Nephron progenitor cell (in vitro differentiated cells): ENCODE measurements at regions not wholly inside any gene's neighbourhood (a gene's known extent, or its start where the extent isn't known, plus 50 kb on each side); places are given as distances from the start of the nearest gene placed in this dataset.
A peak's percentile ranks its signal among the peaks of the same experiment; 100 is the strongest.

Source experiments
- DNase-seq: peaks from one replicate; pipeline ENCODE4 v3.0.0; 2021
- H3K27ac Mint-ChIP-seq: 2 replicates; pipeline ENCODE4 v1.8.0; 2021; ENCODE audit warnings: mild to moderate bottlenecking, moderate library complexity, mixed read lengths
- H3K27me3 Mint-ChIP-seq: 2 replicates; pipeline ENCODE4 v1.8.0; 2021; ENCODE audit warnings: mild to moderate bottlenecking, low read depth, mixed read lengths; ENCODE audit not compliant: poor library complexity
- H3K36me3 Mint-ChIP-seq: 2 replicates; pipeline ENCODE4 v1.8.0; 2021; ENCODE audit warnings: low read depth, mixed read lengths
- H3K4me1 Mint-ChIP-seq: 2 replicates; pipeline ENCODE4 v1.8.0; 2021; ENCODE audit warnings: mixed read lengths
- H3K4me3 Mint-ChIP-seq: 2 replicates; pipeline ENCODE4 v1.8.0; 2021; ENCODE audit warnings: mild to moderate bottlenecking, moderate library complexity, mixed read lengths
- H3K9me3 Mint-ChIP-seq: 2 replicates; pipeline ENCODE4 v1.8.0; 2021; ENCODE audit warnings: mild to moderate bottlenecking, moderate library complexity, mixed read lengths
- CTCF ChIP-seq: fragments of 200-600 bp; sonication (generic); IDR thresholded peaks from 2 replicates; pipeline ENCODE4 v1.5.0; 2021; ENCODE audit warnings: antibody characterized with exemption

GRCh38 chr3:150357923-150358607 lies 50.0 kb upstream of the TSC22D2 start:
- TF ChIP-seq CTCF: no peak
- no peak for DNase-seq
- H3K27ac Mint-ChIP-seq: no peak overlapping the region
- H3K4me1 Mint-ChIP-seq: peaks cover 10% of the 10 kb centered on the region
- no peaks in the 10 kb centered on the region for H3K9me3 Mint-ChIP-seq
- no peaks in the 10 kb centered on the region for H3K36me3 Mint-ChIP-seq
- no peak overlapping the region for H3K4me3 Mint-ChIP-seq
- H3K27me3 Mint-ChIP-seq: no peaks in the 10 kb centered on the region

GRCh38 chr3:150357140-150357539 lies 51.0 kb upstream of the TSC22D2 start:
- Mint-ChIP-seq H3K4me1 (peaks cover 10% of the 10 kb centered on the region), H3K4me3 (no peak overlapping the region), H3K27me3 (no peaks in the 10 kb centered on the region), H3K27ac (peak overlapping the region; percentile 81), H3K9me3 (no peaks in the 10 kb centered on the region), H3K36me3 (no peaks in the 10 kb centered on the region)
- no peak for TF ChIP-seq CTCF
- no peak for DNase-seq

GRCh38 chr3:150355574-150355973 lies 52.5 kb upstream of the TSC22D2 start:
- no peaks in the 10 kb centered on the region for H3K9me3 Mint-ChIP-seq
- H3K27ac Mint-ChIP-seq: peak overlapping the region; percentile 40

GRCh38 chr3:150352931-150353330 lies 55.2 kb upstream of the TSC22D2 start:
- Mint-ChIP-seq H3K27ac (no peak overlapping the region), H3K27me3 (no peaks in the 10 kb centered on the region), H3K4me3 (no peak overlapping the region), H3K36me3 (no peaks in the 10 kb centered on the region), H3K9me3 (no peaks in the 10 kb centered on the region), H3K4me1 (peaks cover 34% of the 10 kb centered on the region)
- TF ChIP-seq CTCF: no peak
- DNase-seq: no peak

More at GRCh38 chr3:150355574-150355973, 52.5 kb upstream of the TSC22D2 start:
- H3K4me1 Mint-ChIP-seq: peaks cover 12% of the 10 kb centered on the region
- DNase-seq: no peak
- no peak for TF ChIP-seq CTCF
- H3K36me3 Mint-ChIP-seq: no peaks in the 10 kb centered on the region
- no peaks in the 10 kb centered on the region for H3K27me3 Mint-ChIP-seq
- no peak overlapping the region for H3K4me3 Mint-ChIP-seq

- peaks cover 48% of the 10 kb centered on the region for H3K4me1 Mint-ChIP-seq
- H3K27ac Mint-ChIP-seq: no peak overlapping the region
- DNase-seq: no peak
- no peak for TF ChIP-seq CTCF
- no peaks in the 10 kb centered on the region for H3K27me3 Mint-ChIP-seq
- no peaks in the 10 kb centered on the region for H3K9me3 Mint-ChIP-seq
- no peaks in the 10 kb centered on the region for H3K36me3 Mint-ChIP-seq
- no peak overlapping the region for H3K4me3 Mint-ChIP-seq
These were observed 56.7 kb upstream of the TSC22D2 start for GRCh38 chr3:150351398-150351797.
